Sigmoid colon (tissue), 3 donors: ENCODE measurements at regions not wholly inside any gene's neighbourhood (a gene's known extent, or its start where the extent isn't known, plus 50 kb on each side); places are given as distances from the start of the nearest gene placed in this dataset.

Experiments used
- CTCF ChIP-seq, 4 experiments: fragments of 450-650 bp in 3 of 4; fragments of 200-600 bp in 1 of 4; IDR thresholded peaks; one replicate each; pipeline ENCODE4 v1.5.1; 2016 to 2019; ENCODE audit warnings: antibody characterized with exemption in 4 of 4, mild to moderate bottlenecking in 3 of 4, moderate library complexity in 2 of 4
- POLR2A ChIP-seq, 2 donors: fragments of 450-650 bp; IDR thresholded peaks; one replicate each; pipeline ENCODE4 v1.6.1; 2016; ENCODE audit warnings: antibody characterized with exemption in 2 of 2, mild to moderate bottlenecking in 2 of 2, moderate library complexity in 2 of 2

- TF ChIP-seq POLR2A (IDR thresholded peaks at IDR 0.05) (no peak), CTCF (IDR thresholded peaks at IDR 0.05) (no peak)
These were observed 277.9 kb upstream of the THBS1 start for GRCh38 chr15:39302936-39303335.
